NB4 (cell line): ENCODE measurements at regions not wholly inside any gene's neighbourhood (a gene's known extent, or its start where the extent isn't known, plus 50 kb on each side); places are given as distances from the start of the nearest gene placed in this dataset.

ENCODE experiments used
- CTCF ChIP-seq: IDR thresholded peaks from one replicate; pipeline ENCODE4 v1.5.1; 2012; ENCODE audit warnings: low read depth, low read length
- MAX ChIP-seq: IDR thresholded peaks from 2 replicates; pipeline ENCODE4 v1.6.1; 2011; ENCODE audit warnings: low read depth, low read length
- POLR2A ChIP-seq: IDR thresholded peaks from 2 replicates; pipeline ENCODE4 v1.6.1; 2011; ENCODE audit warnings: mild to moderate bottlenecking; ENCODE audit not compliant: insufficient read length; ENCODE audit errors: extremely low read depth

GRCh38 chr5:18142831-18143230 is 508.6 kb downstream of the TAF11L14 start:
- TF ChIP-seq CTCF, result no peak
- TF ChIP-seq MAX, result no peak
- TF ChIP-seq POLR2A, result no peak
